Esophagus muscularis mucosa (tissue), 3 donors: ENCODE measurements at regions not wholly inside any gene's neighbourhood (a gene's known extent, or its start where the extent isn't known, plus 50 kb on each side); places are given as distances from the start of the nearest gene placed in this dataset.

Experiments
- CTCF ChIP-seq, 3 experiments: fragments of 200-600 bp in 2 of 3; fragments of 450-650 bp in 1 of 3; sonication (generic) in 2 of 3; IDR thresholded peaks; one replicate each; pipeline ENCODE4 v1.5.1; 2017 to 2019; ENCODE audit warnings: antibody characterized with exemption in 3 of 3, mild to moderate bottlenecking in 2 of 3, moderate library complexity in 1 of 3
- POLR2A ChIP-seq: fragments of 450-650 bp; IDR thresholded peaks from one replicate; pipeline ENCODE4 v1.6.1; 2017; ENCODE audit warnings: antibody characterized with exemption, moderate library complexity, mild to moderate bottlenecking, low read depth
- POLR2AphosphoS5 ChIP-seq, 2 donors: sonication (generic); formaldehyde crosslinking; IDR thresholded peaks; one replicate each; pipeline ENCODE4 v1.6.1; 2017; ENCODE audit warnings: antibody characterized with exemption in 2 of 2

GRCh38 chr2:78465707-78466106, 559.8 kb upstream of the REG3G start:
- TF ChIP-seq CTCF (IDR thresholded peaks at IDR 0.05) (no peak), POLR2AphosphoS5 (IDR thresholded peaks at IDR 0.05) (no peak), POLR2A (no peak)
